ENCODE measurements at regions not wholly inside any gene's neighbourhood (a gene's known extent, or its start where the extent isn't known, plus 50 kb on each side); places are given as distances from the start of the nearest gene placed in this dataset.

DNA sequence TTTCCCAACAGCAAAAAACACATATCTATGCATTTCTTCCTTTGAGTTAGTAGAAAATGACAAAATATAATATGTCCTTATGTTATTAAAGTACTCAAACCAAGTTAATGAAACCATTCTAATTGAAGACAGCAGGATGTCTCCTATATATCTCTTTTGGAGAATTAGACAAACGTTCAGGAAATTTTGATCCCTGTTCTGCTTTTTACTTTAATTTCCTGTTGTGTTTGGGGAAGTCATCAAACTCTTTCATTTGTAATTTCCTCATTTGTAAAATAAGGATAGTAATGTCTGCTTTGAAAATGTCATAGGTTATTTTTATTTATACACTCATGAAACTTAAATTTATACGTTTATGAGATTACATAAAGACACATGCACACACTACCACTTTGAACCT, 281.8 kb upstream of the ANO5 start:
- no peak overlapping the region for H3K4me3 ChIP-seq (ENCODE audit: low read depth, low read length)
- in situ Hi-C loops (cut with HindIII; ENCODE audit: low sequenced_read_pairs) = no loop called here
- no peak for DNase-seq (ENCODE audit: low read depth)
- TF ChIP-seq, protein P1, sequence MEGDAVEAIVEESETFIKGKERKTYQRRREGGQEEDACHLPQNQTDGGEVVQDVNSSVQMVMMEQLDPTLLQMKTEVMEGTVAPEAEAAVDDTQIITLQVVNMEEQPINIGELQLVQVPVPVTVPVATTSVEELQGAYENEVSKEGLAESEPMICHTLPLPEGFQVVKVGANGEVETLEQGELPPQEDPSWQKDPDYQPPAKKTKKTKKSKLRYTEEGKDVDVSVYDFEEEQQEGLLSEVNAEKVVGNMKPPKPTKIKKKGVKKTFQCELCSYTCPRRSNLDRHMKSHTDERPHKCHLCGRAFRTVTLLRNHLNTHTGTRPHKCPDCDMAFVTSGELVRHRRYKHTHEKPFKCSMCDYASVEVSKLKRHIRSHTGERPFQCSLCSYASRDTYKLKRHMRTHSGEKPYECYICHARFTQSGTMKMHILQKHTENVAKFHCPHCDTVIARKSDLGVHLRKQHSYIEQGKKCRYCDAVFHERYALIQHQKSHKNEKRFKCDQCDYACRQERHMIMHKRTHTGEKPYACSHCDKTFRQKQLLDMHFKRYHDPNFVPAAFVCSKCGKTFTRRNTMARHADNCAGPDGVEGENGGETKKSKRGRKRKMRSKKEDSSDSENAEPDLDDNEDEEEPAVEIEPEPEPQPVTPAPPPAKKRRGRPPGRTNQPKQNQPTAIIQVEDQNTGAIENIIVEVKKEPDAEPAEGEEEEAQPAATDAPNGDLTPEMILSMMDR (IDR thresholded peaks at IDR 0.05; ENCODE audit: low read depth, low read length, missing control alignments) = no peak

DNA sequence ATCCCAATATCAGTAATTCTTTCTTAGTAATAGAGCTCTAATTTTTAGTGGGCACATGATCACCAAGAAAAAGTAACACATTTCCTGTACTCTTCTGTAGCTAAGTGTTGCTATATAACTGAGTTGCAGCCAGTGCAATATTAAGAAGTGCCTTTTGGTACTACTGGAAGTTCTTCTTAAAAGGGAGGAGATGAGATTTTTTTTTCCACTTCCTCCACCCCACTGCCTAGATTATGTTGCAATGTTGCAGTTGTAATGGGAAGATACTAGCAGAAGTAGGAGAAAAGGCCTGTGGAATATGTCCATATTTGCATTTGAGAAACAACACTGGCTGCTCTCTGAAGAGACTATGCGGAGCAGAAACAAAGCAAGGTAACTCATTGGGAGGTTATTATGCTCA, 280.6 kb upstream of the ANO5 start:
- DNase-seq (ENCODE audit: low read depth) = no peak
- H3K4me3 ChIP-seq (ENCODE audit: low read depth, low read length) = no peak overlapping the region
- TF ChIP-seq, protein P1 (IDR thresholded peaks at IDR 0.05; ENCODE audit: low read depth, low read length, missing control alignments) = no peak
- in situ Hi-C loops (cut with HindIII; ENCODE audit: low sequenced_read_pairs) = no loop called here

DNA sequence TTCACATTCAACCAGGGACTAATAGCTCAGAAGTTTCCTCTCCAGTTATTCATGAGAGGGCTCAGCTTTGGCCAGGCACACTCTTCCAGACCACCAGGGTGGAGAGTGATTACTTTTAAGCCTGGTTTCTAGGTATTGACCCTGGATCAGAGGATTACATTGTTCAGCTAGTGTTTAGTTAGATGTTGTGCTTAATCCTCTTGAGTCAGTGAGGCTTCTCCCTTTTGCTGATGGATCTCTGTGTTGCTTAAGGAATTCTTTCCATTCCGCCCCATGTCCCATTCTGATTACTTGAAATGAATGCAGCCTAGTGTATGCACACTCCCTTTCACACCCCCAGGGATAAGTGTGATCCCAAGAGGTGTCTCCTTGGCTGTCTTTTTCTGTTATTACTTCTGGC, 271.7 kb upstream of the ANO5 start:
- TF ChIP-seq, protein P1 (IDR thresholded peaks at IDR 0.05; ENCODE audit: low read depth, low read length, missing control alignments) = no peak
- no peak for DNase-seq (ENCODE audit: low read depth)
- in situ Hi-C loops (cut with HindIII; ENCODE audit: low sequenced_read_pairs) = no loop called here
- H3K4me3 ChIP-seq (ENCODE audit: low read depth, low read length) = no peak overlapping the region

DNA sequence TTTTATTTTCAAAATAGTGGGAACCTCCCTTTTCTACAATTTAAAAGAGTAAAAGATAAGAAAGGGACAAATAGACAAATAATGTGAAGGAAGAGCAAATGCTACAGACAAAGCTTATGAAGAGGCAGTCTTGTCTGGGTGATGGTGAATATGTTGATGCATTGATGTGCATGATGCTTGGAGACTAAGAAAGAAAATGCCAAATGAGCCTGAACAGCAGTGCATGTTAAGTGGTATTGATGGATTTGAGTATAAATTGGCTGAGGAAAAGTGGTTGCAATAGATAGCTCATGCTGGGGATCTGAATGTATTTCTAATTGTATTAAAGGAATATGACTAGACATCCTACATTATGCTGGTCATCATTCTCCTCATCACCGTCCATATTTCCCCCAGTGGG, 268.6 kb upstream of the ANO5 start:
- TF ChIP-seq, protein P1 (IDR thresholded peaks at IDR 0.05; ENCODE audit: low read depth, low read length, missing control alignments) = no peak
- in situ Hi-C loops (cut with HindIII; ENCODE audit: low sequenced_read_pairs) = no loop called here
- H3K4me3 ChIP-seq (ENCODE audit: low read depth, low read length) = no peak overlapping the region
- no peak for DNase-seq (ENCODE audit: low read depth)

DNA sequence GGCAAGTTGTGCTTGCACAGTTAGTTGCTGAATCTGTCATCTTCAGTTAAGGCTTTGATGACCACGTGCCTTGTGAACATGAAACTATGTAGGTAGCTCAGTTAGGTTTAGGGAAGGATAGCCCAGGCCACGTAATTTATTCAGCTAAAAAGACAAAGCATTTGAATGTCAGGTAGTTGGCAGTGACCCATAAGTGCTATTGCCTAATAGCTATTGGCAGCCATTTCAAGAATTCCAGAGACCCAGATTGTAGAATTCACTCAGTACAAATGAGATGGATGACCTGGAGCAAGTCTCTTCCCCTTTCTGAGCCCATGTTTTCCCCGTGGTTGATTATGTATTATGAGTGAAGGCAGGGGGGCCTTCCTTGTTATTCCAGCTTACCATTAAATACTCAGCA, 265.3 kb upstream of the ANO5 start:
- in situ Hi-C loops (cut with HindIII; ENCODE audit: low sequenced_read_pairs) = no loop called here
- H3K4me3 ChIP-seq (ENCODE audit: low read depth, low read length) = no peak overlapping the region
- TF ChIP-seq, protein P1 (IDR thresholded peaks at IDR 0.05; ENCODE audit: low read depth, low read length, missing control alignments) = no peak
- DNase-seq (ENCODE audit: low read depth) = no peak

DNA sequence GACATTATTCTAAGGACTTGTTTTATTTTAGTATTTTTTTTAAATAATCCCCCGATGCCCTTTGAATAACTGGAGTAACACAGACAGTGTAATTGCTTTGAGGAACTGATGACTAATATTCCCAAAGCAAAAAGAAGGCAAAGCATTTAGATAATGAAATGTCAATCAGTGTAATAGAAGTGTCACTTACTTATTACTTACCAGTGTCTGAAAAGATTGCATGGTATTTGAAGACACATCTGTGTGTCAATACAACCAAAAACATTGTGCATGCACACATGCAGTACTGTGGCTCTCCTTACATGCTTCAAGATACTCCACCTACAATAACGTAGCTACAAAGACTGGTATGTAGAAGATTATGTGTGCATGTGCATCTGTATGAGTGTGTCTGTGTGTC, 264.0 kb upstream of the ANO5 start:
- TF ChIP-seq, protein P1 (IDR thresholded peaks at IDR 0.05; ENCODE audit: low read depth, low read length, missing control alignments) = no peak
- no peak overlapping the region for H3K4me3 ChIP-seq (ENCODE audit: low read depth, low read length)
- in situ Hi-C loops (cut with HindIII; ENCODE audit: low sequenced_read_pairs) = no loop called here
- DNase-seq (ENCODE audit: low read depth) = no peak

DNA sequence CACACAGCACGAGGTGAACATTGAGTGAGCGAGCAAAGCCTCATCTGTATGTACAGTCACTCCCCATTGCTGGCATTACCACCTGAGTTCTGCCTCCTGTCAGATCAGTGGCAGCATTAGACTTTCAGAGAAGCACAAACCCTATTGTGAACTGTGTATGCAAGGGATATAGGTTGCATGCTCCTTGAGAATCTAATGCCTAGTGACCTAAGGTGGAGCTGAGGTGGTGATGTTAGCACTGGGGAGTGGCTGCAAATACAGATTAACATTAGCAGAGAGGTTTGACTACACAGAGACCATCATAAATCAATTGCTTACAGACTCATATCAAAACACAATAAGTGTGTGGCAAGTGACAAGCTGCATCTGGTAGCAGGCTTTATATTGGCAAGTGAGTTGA, 262.5 kb upstream of the ANO5 start:
- DNase-seq (ENCODE audit: low read depth) = no peak
- no peak overlapping the region for H3K4me3 ChIP-seq (ENCODE audit: low read depth, low read length)
- in situ Hi-C loops (cut with HindIII; ENCODE audit: low sequenced_read_pairs) = no loop called here
- TF ChIP-seq, protein P1 (IDR thresholded peaks at IDR 0.05; ENCODE audit: low read depth, low read length, missing control alignments) = no peak

Measured in astrocyte of the cerebellum (primary cell).